ENCODE measurements at regions not wholly inside any gene's neighbourhood (a gene's known extent, or its start where the extent isn't known, plus 50 kb on each side); places are given as distances from the start of the nearest gene placed in this dataset.

DNA sequence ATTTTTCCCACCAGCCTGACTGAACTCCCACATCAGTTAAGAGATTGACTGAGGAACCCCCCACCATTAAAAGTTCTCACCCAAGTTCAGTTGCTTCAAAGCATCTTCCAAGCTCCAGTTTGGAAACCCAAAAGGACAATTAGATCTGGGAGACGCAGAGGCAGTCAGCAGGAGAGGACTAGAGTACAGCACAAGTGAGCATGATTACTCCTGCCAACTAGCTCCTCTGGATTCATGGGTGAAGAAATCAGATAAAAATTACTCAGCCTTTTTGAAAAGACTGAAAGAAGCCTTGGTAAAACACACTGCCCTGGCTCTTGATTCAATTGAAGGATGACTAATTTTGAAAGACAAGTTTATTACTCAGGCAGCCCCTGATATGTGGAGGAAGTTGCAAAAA, 297.5 kb downstream of the ADAM29 start:
- Histone ChIP-seq H3K79me2 (ENCODE audit: insufficient read depth, low read length) (no peaks in the 10 kb centered on the region), H3K36me3 (ENCODE audit: insufficient read depth, low read length) (no peaks in the 10 kb centered on the region), H3K9ac (ENCODE audit: low read depth, low read length, poor library complexity, severe bottlenecking) (no peak overlapping the region), H3K9me3 (ENCODE audit: insufficient read depth, low read depth, low read length) (no peaks in the 10 kb centered on the region; the same call in 1 of the 2 replicates), H3K4me3 (ENCODE audit: low read length, poor library complexity, severe bottlenecking) (no peak overlapping the region), H4K20me1 (ENCODE audit: insufficient read depth, low read length, poor library complexity, severe bottlenecking) (no peaks in the 10 kb centered on the region), H3K9me2 (replicated peaks; ENCODE audit: low read depth, low read length) (no peaks in the 10 kb centered on the region), H3K27me3 (ENCODE audit: insufficient read depth, low read length, poor library complexity, severe bottlenecking) (no peaks in the 10 kb centered on the region), H3K4me2 (ENCODE audit: low read depth, low read length, poor library complexity, severe bottlenecking) (no peak overlapping the region), H2AFZ (ENCODE audit: low read length) (no peak overlapping the region), H3F3A (ENCODE audit: low read depth) (no peaks in the 10 kb centered on the region), H3K4me1 (ENCODE audit: insufficient read depth, low read length, poor library complexity, severe bottlenecking) (no peaks in the 10 kb centered on the region)
- TF ChIP-seq EZH2phosphoT487 (IDR thresholded peaks at IDR 0.05; ENCODE audit: borderline replicate concordance) = no peak
- TF ChIP-seq, protein P1, sequence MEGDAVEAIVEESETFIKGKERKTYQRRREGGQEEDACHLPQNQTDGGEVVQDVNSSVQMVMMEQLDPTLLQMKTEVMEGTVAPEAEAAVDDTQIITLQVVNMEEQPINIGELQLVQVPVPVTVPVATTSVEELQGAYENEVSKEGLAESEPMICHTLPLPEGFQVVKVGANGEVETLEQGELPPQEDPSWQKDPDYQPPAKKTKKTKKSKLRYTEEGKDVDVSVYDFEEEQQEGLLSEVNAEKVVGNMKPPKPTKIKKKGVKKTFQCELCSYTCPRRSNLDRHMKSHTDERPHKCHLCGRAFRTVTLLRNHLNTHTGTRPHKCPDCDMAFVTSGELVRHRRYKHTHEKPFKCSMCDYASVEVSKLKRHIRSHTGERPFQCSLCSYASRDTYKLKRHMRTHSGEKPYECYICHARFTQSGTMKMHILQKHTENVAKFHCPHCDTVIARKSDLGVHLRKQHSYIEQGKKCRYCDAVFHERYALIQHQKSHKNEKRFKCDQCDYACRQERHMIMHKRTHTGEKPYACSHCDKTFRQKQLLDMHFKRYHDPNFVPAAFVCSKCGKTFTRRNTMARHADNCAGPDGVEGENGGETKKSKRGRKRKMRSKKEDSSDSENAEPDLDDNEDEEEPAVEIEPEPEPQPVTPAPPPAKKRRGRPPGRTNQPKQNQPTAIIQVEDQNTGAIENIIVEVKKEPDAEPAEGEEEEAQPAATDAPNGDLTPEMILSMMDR (conservative IDR thresholded peaks at IDR 0.05; ENCODE audit: low read length) = no peak

DNA sequence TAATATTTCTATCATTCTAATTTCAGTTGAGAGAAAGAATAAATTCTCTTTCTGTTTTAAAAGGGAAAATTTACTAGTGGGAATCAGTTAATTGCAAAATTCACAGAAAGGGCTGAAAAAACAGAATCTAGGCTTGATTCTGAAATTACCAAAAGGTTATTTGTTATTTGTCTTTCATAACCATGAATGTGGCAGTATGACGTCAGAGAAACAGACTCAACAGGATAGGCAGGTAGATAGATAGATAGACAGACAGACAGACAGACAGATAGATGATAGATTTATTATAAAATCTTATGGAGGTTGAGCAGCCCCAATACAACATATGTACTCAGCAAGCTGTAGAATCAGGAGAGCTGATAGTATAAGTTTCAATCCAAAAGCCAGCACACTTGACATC, 311.0 kb downstream of the ADAM29 start:
- TF ChIP-seq, protein P1 (conservative IDR thresholded peaks at IDR 0.05; ENCODE audit: low read length) = no peak
- TF ChIP-seq EZH2phosphoT487 (IDR thresholded peaks at IDR 0.05; ENCODE audit: borderline replicate concordance) = no peak
- no peak overlapping the region for H3K9ac ChIP-seq (ENCODE audit: low read depth, low read length, poor library complexity, severe bottlenecking)
- H3K27me3 ChIP-seq (ENCODE audit: insufficient read depth, low read length, poor library complexity, severe bottlenecking) = no peaks in the 10 kb centered on the region
- H2AFZ ChIP-seq (ENCODE audit: low read length) = no peak overlapping the region
- no peaks in the 10 kb centered on the region for H3K79me2 ChIP-seq (ENCODE audit: insufficient read depth, low read length)
- no peak overlapping the region for H3K4me2 ChIP-seq (ENCODE audit: low read depth, low read length, poor library complexity, severe bottlenecking)
- no peaks in the 10 kb centered on the region for H3F3A ChIP-seq (ENCODE audit: low read depth)
- no peaks in the 10 kb centered on the region for H4K20me1 ChIP-seq (ENCODE audit: insufficient read depth, low read length, poor library complexity, severe bottlenecking)
- H3K9me3 ChIP-seq (ENCODE audit: insufficient read depth, low read depth, low read length) = no peaks in the 10 kb centered on the region
- H3K9me2 ChIP-seq (replicated peaks; ENCODE audit: low read depth, low read length) = no peaks in the 10 kb centered on the region
- H3K36me3 ChIP-seq (ENCODE audit: insufficient read depth, low read length) = no peaks in the 10 kb centered on the region
- H3K4me3 ChIP-seq (ENCODE audit: low read length, poor library complexity, severe bottlenecking) = no peak overlapping the region
- H3K4me1 ChIP-seq (ENCODE audit: insufficient read depth, low read length, poor library complexity, severe bottlenecking) = no peaks in the 10 kb centered on the region

DNA sequence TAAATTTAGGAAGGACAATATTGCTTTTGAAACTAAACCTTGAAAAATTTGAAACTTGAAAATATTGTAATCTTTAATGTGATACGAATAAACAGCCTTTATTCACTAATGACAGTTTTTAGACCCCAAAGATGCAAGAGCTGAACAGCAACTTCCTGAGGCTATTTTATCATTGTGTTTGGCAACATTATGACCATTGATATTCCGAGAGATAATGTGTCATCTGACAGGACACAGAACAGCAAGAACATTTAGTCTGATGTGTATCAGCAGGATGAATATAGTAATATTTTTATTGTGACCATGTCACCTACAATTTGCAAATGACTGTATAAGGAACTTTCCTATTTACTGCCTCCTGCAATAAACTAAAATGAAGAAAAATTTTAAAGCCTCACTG, 316.0 kb downstream of the ADAM29 start:
- H4K20me1 ChIP-seq (ENCODE audit: insufficient read depth, low read length, poor library complexity, severe bottlenecking) = no peaks in the 10 kb centered on the region
- H3K9me3 ChIP-seq (ENCODE audit: insufficient read depth, low read depth, low read length) = no peaks in the 10 kb centered on the region
- H3K4me2 ChIP-seq (ENCODE audit: low read depth, low read length, poor library complexity, severe bottlenecking) = no peak overlapping the region
- H2AFZ ChIP-seq (ENCODE audit: low read length) = no peak overlapping the region
- no peaks in the 10 kb centered on the region for H3K4me1 ChIP-seq (ENCODE audit: insufficient read depth, low read length, poor library complexity, severe bottlenecking)
- no peaks in the 10 kb centered on the region for H3K79me2 ChIP-seq (ENCODE audit: insufficient read depth, low read length)
- H3K36me3 ChIP-seq (ENCODE audit: insufficient read depth, low read length) = no peaks in the 10 kb centered on the region
- no peak overlapping the region for H3K4me3 ChIP-seq (ENCODE audit: low read length, poor library complexity, severe bottlenecking)
- no peaks in the 10 kb centered on the region for H3K9me2 ChIP-seq (replicated peaks; ENCODE audit: low read depth, low read length)
- H3K9ac ChIP-seq (ENCODE audit: low read depth, low read length, poor library complexity, severe bottlenecking) = no peak overlapping the region
- TF ChIP-seq, protein P1 (conservative IDR thresholded peaks at IDR 0.05; ENCODE audit: low read length) = no peak
- TF ChIP-seq EZH2phosphoT487 (IDR thresholded peaks at IDR 0.05; ENCODE audit: borderline replicate concordance) = no peak
- H3K27me3 ChIP-seq (ENCODE audit: insufficient read depth, low read length, poor library complexity, severe bottlenecking) = no peaks in the 10 kb centered on the region
- H3F3A ChIP-seq (ENCODE audit: low read depth) = no peaks in the 10 kb centered on the region
